Ovary (tissue), 3 donors: ENCODE measurements at regions not wholly inside any gene's neighbourhood (a gene's known extent, or its start where the extent isn't known, plus 50 kb on each side); places are given as distances from the start of the nearest gene placed in this dataset.

Source experiments
- CTCF ChIP-seq, 3 donors: fragments of 450-650 bp in 2 of 3; fragments of 200-600 bp in 1 of 3; IDR thresholded peaks; one replicate each; pipeline versions ENCODE4 v1.5.1 to v1.8.0; 2016 to 2022; ENCODE audit warnings: antibody characterized with exemption in 3 of 3, mild to moderate bottlenecking in 1 of 3
- EP300 ChIP-seq: sonication (generic); formaldehyde crosslinking; IDR thresholded peaks from one replicate; pipeline ENCODE4 v1.6.1; 2017; ENCODE audit warnings: antibody characterized with exemption
- POLR2A ChIP-seq: fragments of 450-650 bp; IDR thresholded peaks from one replicate; pipeline ENCODE4 v1.6.1; 2017; ENCODE audit warnings: antibody characterized with exemption, mild to moderate bottlenecking, moderate library complexity
- donor health status: DM: no; HTN: no; CAD: no.

GRCh38 chr5:50535393-50535792 is 94.3 kb upstream of the EMB start:
- TF ChIP-seq CTCF (IDR thresholded peaks at IDR 0.05) (no peak), POLR2A (no peak), EP300 (no peak)
